Left kidney (tissue), 1 donor: ENCODE measurements at regions not wholly inside any gene's neighbourhood (a gene's known extent, or its start where the extent isn't known, plus 50 kb on each side); places are given as distances from the start of the nearest gene placed in this dataset.
"Not testable (repeated sequence)": the region's sequence is repeated elsewhere in the genome, so short reads cannot be mapped to it uniquely, and the experiment has no call there.

Experiments
- DNase-seq: peaks from one replicate; pipeline ENCODE4 v3.0.0-alpha.2; 2013

- DNase-seq, result no peak
These were observed 54.5 kb upstream of the HS3ST4 start for GRCh38 chr16:25637236-25637635.

GRCh38 chr16:25636662-25637061 lies 55.1 kb upstream of the HS3ST4 start:
- DNase-seq, result no peak

- no peak for DNase-seq
These were observed 56.3 kb upstream of the HS3ST4 start for GRCh38 chr16:25635454-25635853.

- no peak for DNase-seq
These were observed 58.2 kb upstream of the HS3ST4 start for GRCh38 chr16:25633549-25633948.

GRCh38 chr16:25628766-25629165 lies 63.0 kb upstream of the HS3ST4 start:
- DNase-seq, result no peak

- DNase-seq, result no peak
These were observed 64.1 kb upstream of the HS3ST4 start for GRCh38 chr16:25627641-25628040.

- DNase-seq, result no peak
These were observed 65.6 kb upstream of the HS3ST4 start for GRCh38 chr16:25626172-25626571.

GRCh38 chr16:25625620-25626019 lies 66.1 kb upstream of the HS3ST4 start:
- no peak for DNase-seq

GRCh38 chr16:25614716-25615265 lies 77.0 kb upstream of the HS3ST4 start:
- no peak for DNase-seq

- DNase-seq, result no peak
These were observed 77.8 kb upstream of the HS3ST4 start for GRCh38 chr16:25613931-25614330.

- no peak for DNase-seq
These were observed 83.8 kb upstream of the HS3ST4 start for GRCh38 chr16:25608002-25608401.

- no peak for DNase-seq
These were observed 85.7 kb upstream of the HS3ST4 start for GRCh38 chr16:25606069-25606468.

- DNase-seq, result no peak
These were observed 86.4 kb upstream of the HS3ST4 start for GRCh38 chr16:25605381-25605780.

GRCh38 chr16:25601306-25601705 lies 90.5 kb upstream of the HS3ST4 start:
- DNase-seq, result not testable (repeated sequence)

- DNase-seq, result no peak
These were observed 95.6 kb upstream of the HS3ST4 start for GRCh38 chr16:25596194-25596593.

- no peak for DNase-seq
These were observed 98.5 kb upstream of the HS3ST4 start for GRCh38 chr16:25593260-25593659.

- DNase-seq, result no peak
These were observed 104.0 kb upstream of the HS3ST4 start for GRCh38 chr16:25587783-25588182.

- DNase-seq, result no peak
These were observed 104.9 kb upstream of the HS3ST4 start for GRCh38 chr16:25586826-25587225.

GRCh38 chr16:25585526-25585925 lies 106.2 kb upstream of the HS3ST4 start:
- DNase-seq, result no peak

- DNase-seq, result no peak
These were observed 111.7 kb upstream of the HS3ST4 start for GRCh38 chr16:25580041-25580440.

- no peak for DNase-seq
These were observed 116.4 kb upstream of the HS3ST4 start for GRCh38 chr16:25575363-25575762.

- DNase-seq, result no peak
These were observed 120.0 kb upstream of the HS3ST4 start for GRCh38 chr16:25571712-25572111.

GRCh38 chr16:25570131-25570530 lies 121.6 kb upstream of the HS3ST4 start:
- no peak for DNase-seq

- DNase-seq, result no peak
These were observed 122.8 kb upstream of the HS3ST4 start for GRCh38 chr16:25568991-25569390.

- no peak for DNase-seq
These were observed 125.6 kb upstream of the HS3ST4 start for GRCh38 chr16:25566183-25566582.
